ENCODE measurements at regions not wholly inside any gene's neighbourhood (a gene's known extent, or its start where the extent isn't known, plus 50 kb on each side); places are given as distances from the start of the nearest gene placed in this dataset.

DNA sequence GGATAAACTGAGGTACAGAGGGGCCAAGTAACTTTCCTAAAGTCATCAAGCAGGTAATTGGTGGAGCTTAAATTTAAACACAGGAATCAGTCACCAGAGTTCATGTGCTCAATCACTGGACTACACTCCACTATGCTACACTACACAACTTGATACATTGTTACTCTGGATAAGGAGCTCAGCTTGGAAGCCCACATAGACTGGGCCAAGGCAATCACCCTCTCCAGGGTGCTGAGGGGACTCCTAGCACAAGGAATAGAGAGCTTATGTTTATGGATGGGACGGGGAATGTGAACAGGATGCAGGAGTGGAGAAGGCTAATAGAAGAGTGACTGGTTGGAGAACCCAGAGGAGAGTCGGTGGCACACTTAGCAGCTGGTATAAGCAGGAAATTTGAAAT lies 113.5 kb upstream of the NFIB start:
- Histone ChIP-seq H3K79me2 (ENCODE audit: insufficient read depth, low read length) (no peaks in the 10 kb centered on the region), H3K27ac (ENCODE audit: low read depth, low read length, poor library complexity, severe bottlenecking) (no peak overlapping the region), H3K27me3 (ENCODE audit: insufficient read depth, low read length) (no peaks in the 10 kb centered on the region), H2AFZ (ENCODE audit: low read length) (no peak overlapping the region), H3K9me3 (ENCODE audit: low read length) (no peaks in the 10 kb centered on the region), H3K4me3 (ENCODE audit: low read depth, low read length, poor library complexity, severe bottlenecking) (no peak overlapping the region), H3K4me2 (ENCODE audit: low read length) (no peak overlapping the region), H4K20me1 (ENCODE audit: insufficient read depth, low read length) (no peaks in the 10 kb centered on the region), H3K4me1 (ENCODE audit: insufficient read depth, low read length, severe bottlenecking) (no peaks in the 10 kb centered on the region), H3K9ac (ENCODE audit: low read length) (no peak overlapping the region), H3F3A (ENCODE audit: insufficient read depth, low read length) (no peaks in the 10 kb centered on the region), H3K9me2 (ENCODE audit: low read depth, low read length) (no peaks in the 10 kb centered on the region), H3K36me3 (ENCODE audit: insufficient read depth, low read length) (no peaks in the 10 kb centered on the region)
- TF ChIP-seq, protein P1, sequence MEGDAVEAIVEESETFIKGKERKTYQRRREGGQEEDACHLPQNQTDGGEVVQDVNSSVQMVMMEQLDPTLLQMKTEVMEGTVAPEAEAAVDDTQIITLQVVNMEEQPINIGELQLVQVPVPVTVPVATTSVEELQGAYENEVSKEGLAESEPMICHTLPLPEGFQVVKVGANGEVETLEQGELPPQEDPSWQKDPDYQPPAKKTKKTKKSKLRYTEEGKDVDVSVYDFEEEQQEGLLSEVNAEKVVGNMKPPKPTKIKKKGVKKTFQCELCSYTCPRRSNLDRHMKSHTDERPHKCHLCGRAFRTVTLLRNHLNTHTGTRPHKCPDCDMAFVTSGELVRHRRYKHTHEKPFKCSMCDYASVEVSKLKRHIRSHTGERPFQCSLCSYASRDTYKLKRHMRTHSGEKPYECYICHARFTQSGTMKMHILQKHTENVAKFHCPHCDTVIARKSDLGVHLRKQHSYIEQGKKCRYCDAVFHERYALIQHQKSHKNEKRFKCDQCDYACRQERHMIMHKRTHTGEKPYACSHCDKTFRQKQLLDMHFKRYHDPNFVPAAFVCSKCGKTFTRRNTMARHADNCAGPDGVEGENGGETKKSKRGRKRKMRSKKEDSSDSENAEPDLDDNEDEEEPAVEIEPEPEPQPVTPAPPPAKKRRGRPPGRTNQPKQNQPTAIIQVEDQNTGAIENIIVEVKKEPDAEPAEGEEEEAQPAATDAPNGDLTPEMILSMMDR (IDR thresholded peaks at IDR 0.05; ENCODE audit: low read length), result no peak
- TF ChIP-seq EZH2 (IDR thresholded peaks at IDR 0.05; ENCODE audit: borderline replicate concordance, low read length), result no peak

DNA sequence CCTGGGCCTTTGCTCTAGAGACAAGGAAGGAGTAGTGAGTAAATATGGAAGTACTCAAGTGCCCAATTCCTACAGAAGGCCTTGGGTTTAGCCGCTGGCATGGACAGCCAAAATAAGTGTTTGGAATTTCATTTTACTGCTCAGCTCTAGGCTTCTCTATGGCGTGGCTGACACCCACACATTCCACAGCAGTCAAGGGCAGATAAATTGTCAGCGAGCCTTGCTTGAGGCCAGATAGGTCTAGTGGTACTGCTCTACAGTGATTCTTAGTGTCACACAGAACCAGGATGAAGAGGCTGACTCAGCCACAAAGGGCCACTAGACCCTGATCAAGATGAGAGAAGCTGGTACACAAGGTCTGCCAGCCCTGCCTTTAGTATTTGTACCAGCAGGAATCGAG lies 111.0 kb upstream of the NFIB start:
- H3K4me2 ChIP-seq (ENCODE audit: low read length), result no peak overlapping the region
- H3K9ac ChIP-seq (ENCODE audit: low read length), result no peak overlapping the region
- H3K36me3 ChIP-seq (ENCODE audit: insufficient read depth, low read length), result no peaks in the 10 kb centered on the region
- H3K27me3 ChIP-seq (ENCODE audit: insufficient read depth, low read length), result no peaks in the 10 kb centered on the region
- no peaks in the 10 kb centered on the region for H3F3A ChIP-seq (ENCODE audit: insufficient read depth, low read length)
- no peak overlapping the region for H2AFZ ChIP-seq (ENCODE audit: low read length)
- H4K20me1 ChIP-seq (ENCODE audit: insufficient read depth, low read length), result no peaks in the 10 kb centered on the region
- no peaks in the 10 kb centered on the region for H3K4me1 ChIP-seq (ENCODE audit: insufficient read depth, low read length, severe bottlenecking)
- no peak overlapping the region for H3K4me3 ChIP-seq (ENCODE audit: low read depth, low read length, poor library complexity, severe bottlenecking)
- H3K79me2 ChIP-seq (ENCODE audit: insufficient read depth, low read length), result no peaks in the 10 kb centered on the region
- no peaks in the 10 kb centered on the region for H3K9me2 ChIP-seq (ENCODE audit: low read depth, low read length)
- TF ChIP-seq EZH2 (IDR thresholded peaks at IDR 0.05; ENCODE audit: borderline replicate concordance, low read length), result no peak
- TF ChIP-seq, protein P1 (IDR thresholded peaks at IDR 0.05; ENCODE audit: low read length), result no peak
- no peak overlapping the region for H3K27ac ChIP-seq (ENCODE audit: low read depth, low read length, poor library complexity, severe bottlenecking)
- H3K9me3 ChIP-seq (ENCODE audit: low read length), result no peaks in the 10 kb centered on the region

DNA sequence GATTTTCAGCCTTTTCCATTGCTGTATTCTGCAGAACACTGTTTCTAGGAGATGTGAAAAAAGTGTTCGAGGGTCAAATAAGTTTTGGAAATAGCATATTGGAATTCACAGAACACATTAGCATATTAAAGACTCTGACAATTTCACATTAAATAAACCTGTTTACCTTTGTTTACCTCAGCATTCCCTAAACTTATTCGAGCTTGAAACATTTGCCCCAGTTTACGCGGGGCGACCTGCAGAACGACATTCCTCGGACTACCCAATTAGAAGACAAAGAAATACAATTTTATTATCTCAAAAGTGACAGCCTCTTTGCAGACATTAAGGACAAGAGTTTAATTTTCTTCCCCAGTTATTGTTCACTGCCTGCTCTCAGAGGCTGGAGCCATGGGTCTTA lies 110.3 kb upstream of the NFIB start:
- Histone ChIP-seq H3K9me2 (ENCODE audit: low read depth, low read length) (no peaks in the 10 kb centered on the region), H3K79me2 (ENCODE audit: insufficient read depth, low read length) (no peaks in the 10 kb centered on the region), H3K4me2 (ENCODE audit: low read length) (no peak overlapping the region), H3K4me3 (ENCODE audit: low read depth, low read length, poor library complexity, severe bottlenecking) (no peak overlapping the region), H3K36me3 (ENCODE audit: insufficient read depth, low read length) (no peaks in the 10 kb centered on the region), H4K20me1 (ENCODE audit: insufficient read depth, low read length) (no peaks in the 10 kb centered on the region), H3K9ac (ENCODE audit: low read length) (no peak overlapping the region), H3F3A (ENCODE audit: insufficient read depth, low read length) (no peaks in the 10 kb centered on the region), H2AFZ (ENCODE audit: low read length) (no peak overlapping the region), H3K27me3 (ENCODE audit: insufficient read depth, low read length) (no peaks in the 10 kb centered on the region), H3K27ac (ENCODE audit: low read depth, low read length, poor library complexity, severe bottlenecking) (no peak overlapping the region), H3K9me3 (ENCODE audit: low read length) (no peaks in the 10 kb centered on the region), H3K4me1 (ENCODE audit: insufficient read depth, low read length, severe bottlenecking) (no peaks in the 10 kb centered on the region)
- no peak for TF ChIP-seq EZH2 (IDR thresholded peaks at IDR 0.05; ENCODE audit: borderline replicate concordance, low read length)
- TF ChIP-seq, protein P1 (IDR thresholded peaks at IDR 0.05; ENCODE audit: low read length), result no peak
